GM19452 (cell line): ENCODE measurements at regions not wholly inside any gene's neighbourhood (a gene's known extent, or its start where the extent isn't known, plus 50 kb on each side); places are given as distances from the start of the nearest gene placed in this dataset.
A peak's percentile ranks its signal among the peaks of the same experiment; 100 is the strongest.

Experiments used
- ATAC-seq: cut with Tn5 transposase; IDR thresholded peaks from one replicate; pipeline ENCODE4 v1.9.1; 2021; ENCODE audit not compliant: unreplicated experiment

DNA sequence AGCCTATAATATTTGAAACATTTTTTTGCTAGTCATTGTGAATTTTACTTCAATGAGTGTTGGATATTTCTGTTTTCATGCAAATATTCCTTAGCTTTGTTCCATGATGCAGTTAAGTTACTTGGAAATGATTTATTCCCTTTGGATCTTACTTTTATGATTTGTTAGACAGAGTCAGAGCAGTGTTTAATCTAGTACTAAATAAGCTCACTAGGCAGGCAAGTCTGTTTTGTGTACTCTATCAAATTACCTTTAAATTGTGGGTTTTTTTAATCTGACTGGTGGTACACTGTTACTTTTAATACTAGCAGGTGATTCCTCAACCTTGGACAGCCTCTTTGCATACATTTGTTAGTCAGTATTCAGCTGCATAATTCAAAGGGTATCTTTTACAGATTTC lies 173.3 kb upstream of the MBNL1 start:
- ATAC-seq: no peak

GRCh38 chr3:152096280-152096906 lies 172.3 kb upstream of the MBNL1 start:
- ATAC-seq: no peak

GRCh38 chr3:152097120-152097519 lies 171.6 kb upstream of the MBNL1 start:
- no peak for ATAC-seq

GRCh38 chr3:152097770-152098169 lies 171.0 kb upstream of the MBNL1 start:
- ATAC-seq: no peak

- ATAC-seq: peak; percentile 100
Measured at GRCh38 chr3:152100491-152101132, 168.1 kb upstream of the MBNL1 start.

- no peak for ATAC-seq
Measured at GRCh38 chr3:152102410-152102809, 166.3 kb upstream of the MBNL1 start.

GRCh38 chr3:152103257-152103656 lies 165.5 kb upstream of the MBNL1 start:
- no peak for ATAC-seq

GRCh38 chr3:152104847-152105415 lies 163.8 kb upstream of the MBNL1 start:
- ATAC-seq: no peak

DNA sequence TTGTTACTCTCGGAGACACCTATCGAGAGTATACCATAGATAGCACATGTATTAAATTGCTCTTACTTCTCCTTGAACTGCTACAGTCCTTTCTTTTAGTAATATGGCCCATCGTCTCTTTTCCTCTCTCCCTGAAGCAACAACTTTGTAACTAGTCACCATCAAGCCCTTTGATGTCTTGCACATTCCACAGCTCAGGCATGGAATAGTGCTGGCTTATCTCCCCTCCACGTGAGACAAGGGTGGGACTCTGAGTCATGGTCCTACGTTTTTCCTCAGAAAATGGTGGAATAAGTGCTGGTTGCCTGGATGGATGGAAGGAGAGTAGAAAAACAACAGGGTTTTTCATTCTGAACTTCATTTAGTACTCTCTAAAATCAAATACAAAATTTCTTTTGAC lies 163.3 kb upstream of the MBNL1 start:
- ATAC-seq: no peak

DNA sequence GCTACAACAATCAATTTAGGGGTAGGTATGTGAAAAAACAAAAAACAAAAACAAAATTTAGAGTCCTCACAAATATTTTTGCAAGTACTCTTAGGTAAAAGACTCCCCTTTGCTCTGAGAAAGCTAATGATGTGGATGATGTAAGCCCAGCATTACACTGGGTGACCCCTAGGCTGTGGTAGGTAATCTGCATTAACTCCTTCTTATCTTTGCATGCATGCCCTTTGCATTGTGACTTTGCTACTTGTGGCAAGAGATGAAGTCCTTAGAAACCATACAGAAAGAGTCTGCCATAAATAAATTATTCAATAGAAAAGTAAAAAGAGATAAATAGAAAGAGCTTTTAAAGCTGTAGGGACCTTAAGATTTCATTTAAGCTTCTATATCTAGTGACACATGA lies 159.7 kb upstream of the MBNL1 start:
- ATAC-seq: no peak

- ATAC-seq: no peak
Measured at GRCh38 chr3:152113413-152113812, 155.3 kb upstream of the MBNL1 start.

DNA sequence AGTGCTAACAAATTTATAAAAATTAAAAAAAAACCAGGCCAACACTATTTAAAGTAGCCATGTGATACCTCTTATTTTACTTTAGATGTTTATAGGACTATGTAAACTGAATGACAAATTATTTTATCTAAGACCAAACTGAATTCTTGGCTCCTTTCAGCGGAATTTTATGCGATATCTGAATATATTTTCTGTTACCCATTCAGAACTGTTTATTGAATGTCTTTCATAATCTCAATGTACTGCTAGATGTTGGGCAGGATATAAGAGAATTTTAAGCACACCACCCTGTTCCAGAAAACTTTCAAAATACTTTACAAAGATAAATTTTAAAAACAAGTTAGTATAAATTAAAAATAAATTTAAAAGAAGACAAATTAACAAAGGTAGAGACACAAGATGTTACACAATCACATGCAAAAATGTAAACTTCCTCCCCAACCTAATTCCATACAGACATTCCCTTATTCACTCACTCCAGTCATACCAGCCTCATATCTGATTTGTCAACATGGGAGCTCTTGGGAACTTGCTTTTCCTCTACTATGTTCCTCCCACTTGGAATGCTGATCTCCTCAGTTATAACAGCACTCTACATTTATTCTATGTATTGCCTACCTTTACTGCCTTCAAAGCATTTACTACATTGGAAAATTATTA lies 154.6 kb upstream of the MBNL1 start:
- no peak for ATAC-seq

- no peak for ATAC-seq
Measured at GRCh38 chr3:152120601-152121269, 148.0 kb upstream of the MBNL1 start.

DNA sequence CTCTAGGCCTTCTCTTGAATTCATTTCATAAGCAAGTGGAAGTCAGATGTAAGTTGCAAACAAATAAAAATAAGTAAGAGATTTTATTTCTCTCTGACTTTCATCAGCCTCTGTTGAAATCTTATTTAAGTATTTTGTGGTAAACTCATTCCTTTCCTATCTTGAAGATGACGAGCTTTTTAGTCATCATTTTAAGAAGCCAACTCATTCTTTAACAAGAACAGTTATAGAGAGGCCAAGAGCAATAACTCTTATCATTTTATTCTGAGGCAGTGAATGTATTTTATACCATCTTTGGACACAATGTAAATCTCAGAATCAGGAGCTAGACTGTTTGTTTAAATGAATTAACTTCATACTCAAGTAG lies 147.5 kb upstream of the MBNL1 start:
- no peak for ATAC-seq

DNA sequence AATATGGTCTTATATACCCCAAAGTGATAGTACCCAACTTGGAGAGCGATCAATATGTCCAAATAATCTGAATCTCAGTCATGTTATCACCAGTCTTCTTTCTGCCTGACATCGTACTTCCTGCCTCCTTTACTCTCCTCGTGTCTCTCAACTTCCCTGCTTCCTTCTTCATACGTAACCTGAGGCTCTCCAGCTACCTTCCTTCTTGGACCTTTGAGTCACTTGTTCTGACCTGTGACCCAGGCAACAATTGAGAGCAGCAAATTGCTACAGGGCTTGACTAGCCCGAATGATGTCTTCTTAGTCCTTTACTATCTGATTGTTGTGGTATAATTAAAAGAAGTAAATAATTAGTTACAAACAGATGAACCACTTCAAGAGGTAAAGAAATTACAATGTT lies 145.9 kb upstream of the MBNL1 start:
- no peak for ATAC-seq

- no peak for ATAC-seq
Measured at GRCh38 chr3:152123457-152123856, 145.3 kb upstream of the MBNL1 start.

GRCh38 chr3:152126260-152126659 lies 142.5 kb upstream of the MBNL1 start:
- ATAC-seq: no peak

DNA sequence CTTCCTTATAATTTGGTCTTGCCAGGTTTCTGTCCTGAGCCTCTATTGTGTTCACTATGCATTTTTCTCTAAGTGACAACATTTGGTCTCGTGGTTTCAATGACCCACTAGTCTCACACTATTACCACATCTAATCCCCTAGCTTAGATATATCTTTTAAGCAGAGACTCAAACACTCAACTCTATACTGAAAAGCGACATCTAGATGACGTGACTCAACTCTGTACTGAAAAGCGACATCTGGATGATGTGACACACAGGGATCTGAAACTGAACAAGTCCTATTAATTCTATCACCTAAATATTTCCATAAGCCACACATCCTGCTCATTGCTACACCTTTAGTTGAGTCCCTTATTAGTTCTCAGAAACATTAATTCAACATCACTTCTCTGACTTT lies 141.7 kb upstream of the MBNL1 start:
- peak; percentile 99 for ATAC-seq

DNA sequence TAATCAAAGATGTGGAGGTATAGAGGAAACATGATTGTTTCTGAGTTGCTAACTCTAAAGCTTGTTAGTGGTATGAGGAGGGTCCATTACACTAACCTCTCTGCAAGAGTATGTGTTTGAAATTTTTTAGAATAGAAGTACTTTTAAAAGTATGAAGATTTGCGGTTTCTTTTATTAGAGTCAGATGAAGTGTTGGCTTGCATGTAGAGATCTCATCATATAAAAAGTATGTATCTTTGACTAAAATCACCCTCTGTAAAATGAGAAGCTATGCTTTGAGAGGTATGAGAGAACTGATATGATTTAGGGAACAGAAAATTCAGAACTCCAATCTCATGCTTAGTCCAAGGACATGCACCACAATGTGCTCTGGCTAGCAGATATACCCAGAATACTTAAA lies 140.4 kb upstream of the MBNL1 start:
- ATAC-seq: no peak

- no peak for ATAC-seq
Measured at GRCh38 chr3:152139651-152140050, 129.1 kb upstream of the MBNL1 start.

- ATAC-seq: no peak
Measured at GRCh38 chr3:152146461-152146860, 122.3 kb upstream of the MBNL1 start.

- ATAC-seq: no peak
Measured at GRCh38 chr3:152147748-152148147, 121.0 kb upstream of the MBNL1 start.
